NCI-H2171 (cell line): ENCODE measurements at regions not wholly inside any gene's neighbourhood (a gene's known extent, or its start where the extent isn't known, plus 50 kb on each side); places are given as distances from the start of the nearest gene placed in this dataset.
"Not testable (repeated sequence)": the region's sequence is repeated elsewhere in the genome, so short reads cannot be mapped to it uniquely, and the experiment has no call there.

Experiments
- DNase-seq: peaks from one replicate; lab custom pipeline; 2025; lab: John Stamatoyannopoulos, UW

- no peak for DNase-seq
Measured at GRCh38 chr2:52456561-52457377, 1310.8 kb upstream of the CHAC2 start.

- DNase-seq = no peak
Measured at GRCh38 chr2:52454962-52455361, 1312.6 kb upstream of the CHAC2 start.

GRCh38 chr2:52452201-52452600 lies 1315.4 kb upstream of the CHAC2 start:
- DNase-seq = no peak

DNA sequence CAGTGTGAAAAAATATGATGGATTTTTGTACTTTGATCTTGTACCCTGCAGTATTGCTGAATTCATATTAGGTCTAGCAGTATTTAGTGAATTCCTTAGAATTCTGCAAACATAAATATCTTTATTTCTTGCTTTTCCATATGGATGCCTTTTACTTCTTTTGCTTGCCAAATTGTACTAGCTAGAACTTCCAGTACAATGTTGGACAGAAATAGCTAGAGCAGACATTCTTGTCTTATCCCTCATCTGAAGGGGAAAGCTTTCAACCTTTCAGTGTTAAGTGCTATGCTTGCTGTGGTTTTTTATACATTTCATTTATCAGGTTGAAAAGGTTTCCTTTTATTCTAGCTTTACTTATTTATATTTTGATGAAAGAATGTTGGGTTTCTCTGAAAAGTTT lies 1321.9 kb upstream of the CHAC2 start:
- DNase-seq = no peak

DNA sequence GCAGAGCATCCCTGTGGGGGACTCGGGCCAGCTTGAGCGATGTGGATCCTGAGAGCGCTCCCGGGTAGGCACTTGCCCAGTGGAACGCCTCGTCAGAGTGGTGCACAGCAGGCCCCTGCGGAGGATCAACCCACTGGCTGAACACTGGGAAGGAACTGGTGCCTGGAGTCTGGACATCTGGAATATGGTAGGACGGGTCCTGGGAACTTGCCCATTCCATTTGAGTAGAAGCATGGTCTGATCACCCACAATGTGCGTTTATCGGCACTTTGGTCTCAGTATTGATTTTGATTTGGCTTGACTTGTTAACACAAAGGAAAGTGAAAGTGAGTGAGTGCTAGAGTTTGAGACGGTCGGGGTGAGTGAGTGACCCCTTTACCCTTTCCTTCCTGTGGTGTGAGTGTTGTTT lies 1336.2 kb upstream of the CHAC2 start:
- no peak for DNase-seq

DNA sequence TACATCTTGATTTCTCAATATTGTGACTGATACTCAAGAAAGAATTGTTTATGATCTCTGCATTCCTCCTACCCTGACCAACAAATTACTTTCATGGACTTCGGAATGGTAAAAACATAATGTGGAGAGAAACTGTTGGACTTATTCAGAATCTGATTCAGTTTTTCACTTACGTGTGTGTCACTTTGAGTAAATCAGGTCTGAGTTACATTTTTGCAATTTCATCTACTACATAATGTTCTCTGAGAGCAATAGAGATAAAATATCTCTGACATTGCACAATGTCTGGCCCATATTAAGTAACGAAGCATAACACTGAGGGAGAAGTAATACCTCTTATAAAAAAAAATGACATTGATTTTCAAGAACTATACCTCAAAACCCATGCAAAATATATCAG lies 1337.9 kb upstream of the CHAC2 start:
- DNase-seq = no peak

DNA sequence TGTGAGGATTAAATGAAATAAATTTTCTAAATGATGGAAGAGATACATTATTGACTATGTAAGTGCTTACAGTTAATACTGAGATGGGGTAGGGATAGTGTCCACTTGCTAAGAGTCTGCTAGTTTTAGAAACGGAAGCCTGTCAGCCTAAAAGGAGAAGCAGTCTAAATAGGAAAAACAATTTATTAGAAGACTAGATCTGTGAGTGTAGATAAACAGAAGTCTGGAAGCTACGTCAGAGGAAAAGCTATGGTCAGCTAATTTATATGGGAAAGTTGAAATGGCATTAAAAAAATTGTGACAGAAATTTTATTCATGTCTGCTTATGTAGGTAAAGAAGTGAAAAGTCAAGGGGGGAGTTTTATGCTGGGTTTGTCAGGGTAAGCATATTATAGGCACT lies 1338.4 kb upstream of the CHAC2 start:
- DNase-seq = no peak

DNA sequence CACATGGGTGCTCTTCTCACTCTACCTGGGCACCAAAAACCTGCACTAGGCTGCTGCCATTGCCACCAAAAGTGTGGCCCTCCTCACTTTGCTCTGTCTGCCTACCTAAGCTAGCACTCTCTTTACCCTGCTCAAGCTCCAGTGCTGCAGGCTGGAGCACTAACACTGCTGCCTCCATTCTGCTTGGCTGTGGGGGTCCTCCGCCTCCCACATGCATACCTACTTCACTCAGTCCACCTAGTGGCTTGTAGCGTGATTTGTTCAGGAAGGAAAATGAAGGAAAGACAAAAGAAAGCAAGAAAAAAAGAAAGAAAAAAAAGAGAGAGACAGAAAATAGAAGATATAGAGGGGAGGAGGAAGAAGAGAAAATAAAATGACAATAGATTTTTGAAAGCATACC lies 1339.4 kb upstream of the CHAC2 start:
- no peak for DNase-seq

GRCh38 chr2:52423655-52424054 lies 1343.9 kb upstream of the CHAC2 start:
- no peak for DNase-seq

- DNase-seq = no peak
Measured at GRCh38 chr2:52423111-52423510, 1344.5 kb upstream of the CHAC2 start.

DNA sequence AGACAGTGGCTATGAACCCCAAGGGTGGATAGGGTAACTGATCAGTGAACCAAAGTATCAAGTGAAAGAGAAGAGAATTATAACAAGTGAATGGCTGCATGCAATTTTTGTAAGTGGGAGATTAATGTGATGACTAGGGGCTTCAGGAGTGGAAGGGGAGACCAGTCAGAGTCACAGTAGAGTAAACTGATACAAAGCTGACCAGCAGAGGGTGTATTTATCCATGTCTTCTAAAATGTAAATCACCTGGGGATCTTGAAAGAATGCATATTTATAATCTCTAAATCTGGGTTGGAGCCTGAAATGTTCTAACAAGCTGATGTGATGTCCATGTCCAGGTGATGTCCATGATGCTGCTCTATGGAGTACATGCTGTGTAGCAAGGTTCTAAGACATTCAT lies 1351.3 kb upstream of the CHAC2 start:
- DNase-seq = no peak

DNA sequence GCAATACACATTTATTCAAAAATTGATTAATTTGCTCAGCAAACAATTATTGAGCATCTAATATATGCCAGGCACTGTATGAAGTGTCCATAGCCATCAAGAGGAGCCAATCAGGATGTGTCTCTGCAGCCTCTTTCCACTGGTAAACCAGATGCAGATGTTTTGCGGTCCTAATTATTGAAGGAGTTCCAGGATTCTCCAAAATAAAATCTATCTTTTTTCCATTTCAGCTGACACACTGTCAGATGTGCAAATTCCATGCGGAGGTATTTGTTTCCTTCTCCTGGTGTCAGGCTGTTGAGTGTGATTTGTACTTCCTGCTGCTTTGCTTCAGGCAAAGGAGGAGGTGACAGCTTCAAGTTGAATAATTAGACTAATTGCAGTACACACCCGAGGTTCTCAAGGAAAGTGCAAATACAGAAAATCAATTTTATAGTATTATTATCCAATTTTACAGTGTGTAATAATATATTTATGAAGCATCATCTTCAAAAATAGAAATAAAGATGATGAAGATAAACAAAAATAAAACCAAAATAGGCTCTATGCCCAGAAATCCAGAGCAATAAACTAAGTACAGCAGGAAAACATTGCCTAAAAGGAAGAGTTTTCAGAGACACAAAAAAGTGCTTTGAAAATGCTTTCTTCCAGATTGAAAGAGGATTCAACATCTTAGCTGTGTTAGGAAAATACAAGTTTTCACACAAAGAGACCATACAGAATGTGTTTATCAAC lies 1352.9 kb upstream of the CHAC2 start:
- no peak for DNase-seq

DNA sequence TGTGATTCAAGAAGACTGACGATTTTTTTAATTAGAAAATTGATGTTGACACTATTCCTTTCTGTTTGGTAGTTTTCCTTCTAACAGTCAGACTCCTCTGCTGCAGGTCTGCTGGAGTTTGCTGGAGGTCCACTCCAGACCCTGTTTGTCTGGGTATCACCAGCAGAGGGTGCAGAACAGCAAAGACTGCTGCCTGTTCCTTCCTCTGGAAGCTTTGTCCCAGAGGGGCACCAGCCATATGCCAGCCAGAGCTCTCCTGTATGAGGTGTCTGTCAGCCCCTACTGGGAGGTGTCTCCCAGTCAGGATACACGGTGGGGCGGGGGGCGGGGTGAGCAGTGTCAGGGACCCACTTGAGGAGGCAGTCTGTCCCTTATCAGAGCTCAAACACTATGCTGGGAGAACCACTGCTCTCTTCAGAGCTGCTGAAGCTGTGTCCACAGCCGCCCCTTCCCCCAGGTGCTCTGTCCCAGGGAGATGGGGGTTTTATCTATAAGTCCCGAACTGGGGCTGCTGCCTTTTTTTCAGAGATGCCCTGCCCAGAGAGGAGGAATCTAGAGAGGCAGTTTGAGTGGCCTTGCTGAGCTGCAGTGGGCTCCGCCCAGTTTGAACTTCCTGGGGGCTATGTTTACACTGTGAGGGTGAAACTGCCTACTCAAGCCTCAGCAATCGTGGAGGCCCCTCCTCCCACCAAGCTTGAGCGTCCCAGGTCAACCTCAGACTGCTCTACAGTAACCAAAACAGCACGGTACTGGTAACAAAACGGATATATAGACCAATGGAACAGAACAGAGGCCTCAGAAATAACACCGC lies 1358.1 kb upstream of the CHAC2 start:
- DNase-seq = not testable (repeated sequence)

DNA sequence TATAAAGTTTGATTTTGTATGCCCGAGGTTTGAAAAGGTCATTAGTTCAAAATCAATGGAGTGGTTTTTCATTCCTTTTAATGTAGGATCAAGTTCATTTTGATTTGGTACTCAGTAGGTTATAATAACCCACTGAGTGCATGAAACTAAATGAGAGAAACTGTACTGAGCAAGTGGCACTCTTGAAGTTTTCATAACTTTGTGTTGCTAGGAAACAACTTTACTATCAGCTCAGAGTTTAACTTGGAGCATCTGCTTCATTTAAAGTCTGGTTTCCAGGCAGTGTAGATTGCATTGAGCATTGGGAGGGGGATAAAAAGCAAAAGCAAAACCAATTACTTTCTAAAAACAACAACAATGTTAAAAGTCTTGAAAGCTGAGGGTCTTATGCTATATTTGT lies 1361.6 kb upstream of the CHAC2 start:
- no peak for DNase-seq

DNA sequence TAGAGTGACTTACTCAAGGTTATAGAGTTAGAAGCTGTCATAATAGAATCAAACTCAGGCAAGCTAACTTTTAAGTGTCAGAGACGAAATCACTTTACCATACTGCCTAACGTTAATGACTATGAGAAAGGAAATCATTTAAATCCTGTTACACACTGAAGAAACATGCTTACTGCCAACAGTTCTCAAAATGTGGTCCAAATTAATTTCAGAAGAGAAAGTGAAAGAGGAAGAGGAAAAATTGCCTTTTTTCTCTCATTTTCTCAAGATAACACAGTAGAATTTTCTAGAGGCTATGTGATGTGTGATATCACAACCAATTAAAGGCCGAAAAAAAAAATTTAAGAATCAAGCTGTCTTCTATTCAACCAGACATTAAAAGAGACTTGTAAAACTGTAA lies 1362.7 kb upstream of the CHAC2 start:
- DNase-seq = no peak

GRCh38 chr2:52404046-52404445 lies 1363.6 kb upstream of the CHAC2 start:
- DNase-seq = no peak

DNA sequence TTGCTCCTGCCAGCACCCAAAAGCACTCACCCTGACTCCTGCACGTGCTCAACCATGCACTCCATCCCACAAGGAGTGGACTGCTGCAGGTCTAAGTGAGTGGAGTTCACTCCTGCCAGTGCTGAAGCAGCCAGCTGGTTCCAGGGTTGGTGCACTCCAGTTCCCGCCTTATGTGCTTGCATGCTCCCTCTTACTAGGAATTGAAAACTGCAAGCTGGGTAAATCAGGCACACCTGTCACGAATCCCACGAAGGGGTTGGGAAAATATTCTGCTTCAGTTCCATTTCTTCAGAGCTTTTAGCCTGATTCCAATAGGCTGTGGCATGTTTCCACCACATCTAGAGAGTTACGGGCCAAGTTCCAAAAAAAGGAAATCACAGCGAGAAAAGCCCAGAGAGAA lies 1365.5 kb upstream of the CHAC2 start:
- no peak for DNase-seq

- DNase-seq = no peak
Measured at GRCh38 chr2:52396836-52397235, 1364.9 kb upstream of the NRXN1 start.

DNA sequence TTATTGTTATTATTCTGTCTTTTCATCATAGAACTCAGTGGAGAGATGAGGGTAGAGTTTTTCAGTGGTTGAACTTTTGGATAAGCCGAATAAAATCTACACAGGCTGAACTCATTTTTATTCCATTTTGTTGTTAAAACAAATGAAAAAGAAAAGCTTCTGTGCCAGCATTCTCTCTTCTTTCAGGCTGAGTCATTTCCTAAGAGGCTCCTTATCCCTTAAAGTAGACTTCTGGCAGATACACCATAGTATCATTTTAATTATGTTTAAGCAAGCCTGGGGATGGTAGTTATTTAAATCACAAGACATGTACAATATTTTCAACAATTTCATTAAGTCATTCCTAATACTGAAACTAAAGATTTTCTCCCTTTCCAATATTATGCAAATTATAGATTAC lies 1364.0 kb upstream of the NRXN1 start:
- DNase-seq = no peak

DNA sequence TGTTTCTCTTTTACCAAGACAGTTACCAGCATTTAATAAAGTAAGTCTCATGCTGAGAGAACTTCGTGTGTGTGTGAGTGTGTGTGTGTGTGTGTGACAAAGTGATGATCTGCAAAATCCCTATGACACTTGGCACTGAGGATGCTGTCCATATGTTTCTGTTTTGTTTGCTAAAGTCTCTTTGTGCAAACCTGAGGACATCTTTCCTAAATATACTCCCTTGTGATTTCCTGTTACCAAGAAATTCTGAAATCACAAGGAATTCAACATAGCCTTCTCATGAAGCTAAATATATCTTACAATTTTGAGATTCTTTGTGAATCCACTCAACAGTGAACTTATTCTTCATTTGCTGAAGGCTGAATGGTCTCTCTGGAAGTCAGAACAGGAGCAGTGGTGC lies 1359.7 kb upstream of the NRXN1 start:
- no peak for DNase-seq

GRCh38 chr2:52390651-52391050 lies 1358.7 kb upstream of the NRXN1 start:
- no peak for DNase-seq

GRCh38 chr2:52387937-52388590 lies 1356.1 kb upstream of the NRXN1 start:
- DNase-seq = no peak
